IMR-90 (cell line): ENCODE measurements at regions not wholly inside any gene's neighbourhood (a gene's known extent, or its start where the extent isn't known, plus 50 kb on each side); places are given as distances from the start of the nearest gene placed in this dataset.

ENCODE experiments used
- CTCF ChIP-seq: conservative IDR thresholded peaks from 2 replicates; pipeline ENCODE4 v1.5.1; 2012; ENCODE audit warnings: mild to moderate bottlenecking, low read depth, low read length, improper control_type of control experiment
- MXI1 ChIP-seq: IDR thresholded peaks from 2 replicates; pipeline ENCODE4 v1.6.1; 2012; ENCODE audit warnings: low read depth, mild to moderate bottlenecking, low read length, moderate library complexity, borderline replicate concordance
- POLR2A ChIP-seq: IDR thresholded peaks from 2 replicates; pipeline ENCODE4 v1.6.1; 2012; ENCODE audit warnings: mild to moderate bottlenecking, low read depth, low read length

- TF ChIP-seq MXI1 (no peak), CTCF (no peak), POLR2A (no peak)
Measured at GRCh38 chr3:161630794-161631193, 134.2 kb downstream of the OTOL1 start.
